A673 (cell line): ENCODE measurements at regions not wholly inside any gene's neighbourhood (a gene's known extent, or its start where the extent isn't known, plus 50 kb on each side); places are given as distances from the start of the nearest gene placed in this dataset.

Experiments
- BruUV-seq: library from RNA; stranded (reverse); fragments of 400-500 nt; replicated peaks from 2 replicates; lab custom pipeline; 2021; lab: Mats Ljungman, UMichigan
- CTCF ChIA-PET: fragments of 300-600 bp; sonication (Branson Sonifier 250); formaldehyde crosslinking; loops from one replicate; lab custom pipeline; 2022; ENCODE audit warnings: antibody characterized with exemption; lab: Charles Lee
- POLR2A ChIA-PET: fragments of 300-600 bp; sonication (Branson Sonifier 250); formaldehyde crosslinking; loops from one replicate; lab custom pipeline; 2022; ENCODE audit warnings: antibody characterized with exemption; ENCODE audit not compliant: low non-redundant PET; lab: Charles Lee
- DNase-seq: peaks from one replicate; pipeline ENCODE4 v3.0.0-alpha.2; 2015; ENCODE audit warnings: low spot score
- H3K27ac ChIP-seq: fragments of 200-600 bp; sonication (generic); 2 replicates; pipeline ENCODE4 v1.5.1; 2016; ENCODE audit warnings: mixed run types, low read depth, mild to moderate bottlenecking, mixed read lengths, antibody characterized with exemption, low read length; ENCODE audit not compliant: poor library complexity, severe bottlenecking
- H3K27me3 ChIP-seq: fragments of 200-600 bp; sonication (generic); replicated peaks from 2 replicates; pipeline ENCODE4 v1.6.1; 2017; ENCODE audit warnings: mixed run types, low read depth, mild to moderate bottlenecking, mixed read lengths, antibody characterized with exemption, low read length; ENCODE audit not compliant: insufficient read depth, poor library complexity
- H3K36me3 ChIP-seq: fragments of 200-600 bp; sonication (generic); 2 replicates; pipeline ENCODE4 v1.6.1; 2016; ENCODE audit warnings: mixed run types, mild to moderate bottlenecking, mixed read lengths, antibody characterized with exemption, low read length; ENCODE audit not compliant: insufficient read depth, poor library complexity, severe bottlenecking
- H3K4me1 ChIP-seq: fragments of 200-600 bp; sonication (generic); 2 replicates; pipeline ENCODE4 v1.6.1; 2017; ENCODE audit warnings: mixed run types, mild to moderate bottlenecking, mixed read lengths, antibody characterized with exemption, low read length; ENCODE audit not compliant: insufficient read depth, poor library complexity, severe bottlenecking
- H3K4me3 ChIP-seq: fragments of 200-600 bp; sonication (generic); 2 replicates; pipeline ENCODE4 v1.5.1; 2016; ENCODE audit warnings: low read depth, mixed run types, mild to moderate bottlenecking, mixed read lengths, low read length; ENCODE audit not compliant: poor library complexity, severe bottlenecking
- H3K9me3 ChIP-seq: fragments of 200-600 bp; sonication (generic); 2 replicates; pipeline ENCODE4 v1.6.1; 2016; ENCODE audit warnings: mixed run types, low read depth, mild to moderate bottlenecking, mixed read lengths, antibody characterized with exemption, low read length; ENCODE audit not compliant: poor library complexity, severe bottlenecking
- EZH2 ChIP-seq: fragments of 200-600 bp; sonication (generic); IDR thresholded peaks from 2 replicates; pipeline ENCODE4 v1.6.1; 2017; ENCODE audit warnings: borderline replicate concordance, low read depth, mild to moderate bottlenecking, mixed read lengths, antibody characterized with exemption, low read length; ENCODE audit not compliant: poor library complexity, severe bottlenecking
- intact Hi-C: fragments of 100-400 bp; cut with micrococcal nuclease; formaldehyde crosslinking; loops from one replicate; pipeline ENCODE4 v1.10.0; 2022; ENCODE audit not compliant: unreplicated experiment
- TF ChIP-seq, protein P1 (sequence below): fragments of 300-800, 200-600 bp; sonication (generic); conservative IDR thresholded peaks from 2 replicates; pipeline ENCODE4 v1.5.1; 2017; ENCODE audit warnings: low read depth, mild to moderate bottlenecking, antibody characterized with exemption, low read length, moderate library complexity, mixed read lengths

GRCh38 chr11:119873761-119874421 is 144.9 kb upstream of the NECTIN1 start:
- ChIA-PET CTCF (no interaction called here), POLR2A (no interaction called here)
- Histone ChIP-seq H3K27me3 (peaks cover 58% of the 10 kb centered on the region), H3K4me3 (no peak overlapping the region), H3K4me1 (no peaks in the 10 kb centered on the region), H3K9me3 (no peaks in the 10 kb centered on the region), H3K36me3 (no peaks in the 10 kb centered on the region), H3K27ac (no peak overlapping the region)
- DNase-seq, result no peak
- no peak for TF ChIP-seq EZH2
- TF ChIP-seq, protein P1, sequence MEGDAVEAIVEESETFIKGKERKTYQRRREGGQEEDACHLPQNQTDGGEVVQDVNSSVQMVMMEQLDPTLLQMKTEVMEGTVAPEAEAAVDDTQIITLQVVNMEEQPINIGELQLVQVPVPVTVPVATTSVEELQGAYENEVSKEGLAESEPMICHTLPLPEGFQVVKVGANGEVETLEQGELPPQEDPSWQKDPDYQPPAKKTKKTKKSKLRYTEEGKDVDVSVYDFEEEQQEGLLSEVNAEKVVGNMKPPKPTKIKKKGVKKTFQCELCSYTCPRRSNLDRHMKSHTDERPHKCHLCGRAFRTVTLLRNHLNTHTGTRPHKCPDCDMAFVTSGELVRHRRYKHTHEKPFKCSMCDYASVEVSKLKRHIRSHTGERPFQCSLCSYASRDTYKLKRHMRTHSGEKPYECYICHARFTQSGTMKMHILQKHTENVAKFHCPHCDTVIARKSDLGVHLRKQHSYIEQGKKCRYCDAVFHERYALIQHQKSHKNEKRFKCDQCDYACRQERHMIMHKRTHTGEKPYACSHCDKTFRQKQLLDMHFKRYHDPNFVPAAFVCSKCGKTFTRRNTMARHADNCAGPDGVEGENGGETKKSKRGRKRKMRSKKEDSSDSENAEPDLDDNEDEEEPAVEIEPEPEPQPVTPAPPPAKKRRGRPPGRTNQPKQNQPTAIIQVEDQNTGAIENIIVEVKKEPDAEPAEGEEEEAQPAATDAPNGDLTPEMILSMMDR, result no peak
- intact Hi-C loops, result no loop called here
- no TSS peak for BruUV-seq

GRCh38 chr11:119872611-119873310 is 143.8 kb upstream of the NECTIN1 start:
- H3K4me1 ChIP-seq, result no peaks in the 10 kb centered on the region
- peaks cover 67% of the 10 kb centered on the region for H3K27me3 ChIP-seq
- no peaks in the 10 kb centered on the region for H3K9me3 ChIP-seq
- no peak for DNase-seq
- ChIA-PET CTCF (no interaction called here), POLR2A (no interaction called here)
- H3K36me3 ChIP-seq, result no peaks in the 10 kb centered on the region
- no peak overlapping the region for H3K4me3 ChIP-seq
- TF ChIP-seq EZH2, result no peak
- TF ChIP-seq, protein P1, result no peak
- intact Hi-C loops, result no loop called here
- BruUV-seq, result no TSS peak
- H3K27ac ChIP-seq, result no peak overlapping the region

- Histone ChIP-seq H3K9me3 (no peaks in the 10 kb centered on the region), H3K27ac (no peak overlapping the region), H3K27me3 (peaks cover 74% of the 10 kb centered on the region), H3K4me1 (no peaks in the 10 kb centered on the region), H3K4me3 (no peak overlapping the region), H3K36me3 (no peaks in the 10 kb centered on the region)
- no peak for DNase-seq
- intact Hi-C loops, result no loop called here
- TF ChIP-seq EZH2, result no peak
- TF ChIP-seq, protein P1, result no peak
- BruUV-seq, result no TSS peak
- ChIA-PET POLR2A (no interaction called here), CTCF (no interaction called here)
Measured at GRCh38 chr11:119865661-119866156, 136.7 kb upstream of the NECTIN1 start.
